ENCODE measurements at regions not wholly inside any gene's neighbourhood (a gene's known extent, or its start where the extent isn't known, plus 50 kb on each side); places are given as distances from the start of the nearest gene placed in this dataset.

GRCh38 chr17:65444049-65444448, 117.4 kb downstream of the AXIN2 start:
- TF ChIP-seq CTCF (conservative IDR thresholded peaks at IDR 0.05; ENCODE audit: low read depth, low read length) (no peak), SMC3 (IDR thresholded peaks at IDR 0.05; ENCODE audit: low read depth, low read length) (no peak), CEBPB (IDR thresholded peaks at IDR 0.05; ENCODE audit: low read depth, low read length) (no peak)

Measured in IMR-90 (cell line).